GM19324 (cell line): ENCODE measurements at regions not wholly inside any gene's neighbourhood (a gene's known extent, or its start where the extent isn't known, plus 50 kb on each side); places are given as distances from the start of the nearest gene placed in this dataset.

Source experiments
- ATAC-seq: cut with Tn5 transposase; IDR thresholded peaks from one replicate; pipeline ENCODE4 v1.9.1; 2021; ENCODE audit warnings: mild to moderate bottlenecking, moderate library complexity; ENCODE audit not compliant: unreplicated experiment, low FRiP score

- ATAC-seq: no peak
Observed at GRCh38 chr9:119441338-119441737, 72.1 kb upstream of the BRINP1 start.

GRCh38 chr9:119436261-119436660 is 67.0 kb upstream of the BRINP1 start:
- no peak for ATAC-seq

GRCh38 chr9:119435076-119435475 is 65.8 kb upstream of the BRINP1 start:
- no peak for ATAC-seq

- ATAC-seq: no peak
Observed at GRCh38 chr9:119432428-119432827, 63.2 kb upstream of the BRINP1 start.

- no peak for ATAC-seq
Observed at GRCh38 chr9:119429302-119429701, 60.1 kb upstream of the BRINP1 start.

DNA sequence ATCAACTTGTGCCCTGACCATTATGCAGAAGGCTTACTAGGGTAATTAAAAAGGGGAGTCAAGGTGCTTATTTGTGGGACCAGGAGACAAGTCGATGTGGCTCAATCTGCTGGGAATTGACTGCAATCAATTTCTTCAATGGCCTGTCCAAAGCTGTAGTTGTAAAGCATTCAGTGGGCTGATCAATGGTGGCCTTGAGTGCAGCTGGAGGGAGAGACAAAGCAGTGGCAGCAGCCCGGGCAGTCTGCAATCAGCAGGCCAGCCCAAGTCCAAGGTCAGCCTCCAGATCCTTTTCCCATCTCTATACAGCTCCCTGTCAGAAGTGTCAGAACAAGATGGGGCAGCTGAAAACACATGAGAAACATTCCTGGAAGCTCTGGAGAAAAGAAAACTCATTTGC is 51.0 kb upstream of the BRINP1 start:
- ATAC-seq: no peak
